K562 (cell line): ENCODE measurements at regions not wholly inside any gene's neighbourhood (a gene's known extent, or its start where the extent isn't known, plus 50 kb on each side); places are given as distances from the start of the nearest gene placed in this dataset.

ENCODE experiments used
- ATAC-seq: fragments of 200-7000 bp; cut with Tn5 transposase; 3 replicates; pipeline ENCODE4 v1.9.1; 2020; ENCODE audit warnings: moderate library complexity
- BruUV-seq: library from RNA; stranded (reverse); fragments of 400-500 nt; replicated peaks from 2 replicates; lab custom pipeline; 2021; lab: Mats Ljungman, UMichigan
- CTCF ChIA-PET: fragments of 300-600 bp; formaldehyde crosslinking; extraction: SDS; loops from one replicate; lab custom pipeline; 2021; ENCODE audit warnings: low intra/inter-chr PET ratio; lab: Yijun Ruan, JAX
- POLR2A ChIA-PET: fragments of 300-600, 350-650 bp; sonication (Branson Sonifier 250); formaldehyde crosslinking; extraction: SDS; loops from one replicate; lab custom pipeline; 2021; ENCODE audit warnings: antibody characterized with exemption, inconsistent platforms; lab: Yijun Ruan, JAX
- DNase-seq, 4 experiments: peaks; one replicate each; pipeline versions ENCODE4 v3.0.0 to v3.0.0-alpha.2; 2011 to 2018; ENCODE audit warnings: low spot score in 3 of 4, mixed read lengths in 3 of 4; ENCODE audit errors: extremely low read depth in 1 of 4
- FAIRE-seq: peaks from 2 replicates; lab custom pipeline; 2011; peaks lifted over from hg19 to GRCh38; lab: Jason Lieb, UNC
- H2AFZ ChIP-seq: 2 replicates; pipeline ENCODE4 v1.6.0; 2011; ENCODE audit warnings: low read depth, low read length, control low read depth, inconsistent platforms
- H3K27ac ChIP-seq: fragments of 200-600 bp; 3 replicates; pipeline ENCODE4 v1.8.0; 2011; ENCODE audit warnings: low read depth, mild to moderate bottlenecking, control low read depth, inconsistent platforms, low read length, moderate library complexity, mixed read lengths; ENCODE audit errors: extremely low read depth
- H3K27me3 ChIP-seq, 2 experiments: fragments of 300-600 bp in 1 of 2; 2 replicates in 1 of 2; 3 replicates in 1 of 2; pipeline versions ENCODE4 v1.6.0 to v1.8.0; 2011; ENCODE audit warnings: inconsistent platforms in 2 of 2, low read length in 2 of 2, mild to moderate bottlenecking in 1 of 2, mixed read lengths in 1 of 2, moderate library complexity in 1 of 2; ENCODE audit not compliant: control insufficient read depth in 2 of 2, insufficient read depth in 2 of 2
- H3K36me3 ChIP-seq: fragments of 300-600 bp; 3 replicates; pipeline ENCODE4 v1.8.0; 2011; ENCODE audit warnings: mild to moderate bottlenecking, low read length, inconsistent platforms; ENCODE audit not compliant: control insufficient read depth, insufficient read depth
- H3K4me1 ChIP-seq, 2 experiments: fragments of 200-600 bp in 1 of 2; replicated peaks in 1 of 2; 2 replicates in 1 of 2; 3 replicates in 1 of 2; pipeline versions ENCODE4 v1.5.1 to v1.8.0; 2011; ENCODE audit warnings: inconsistent platforms in 2 of 2, low read length in 2 of 2, mild to moderate bottlenecking in 1 of 2, mixed read lengths in 1 of 2, moderate library complexity in 1 of 2; ENCODE audit not compliant: control insufficient read depth in 2 of 2, insufficient read depth in 2 of 2
- H3K4me2 ChIP-seq: 2 replicates; pipeline ENCODE4 v1.6.1; 2011; ENCODE audit warnings: low read length, control low read depth, inconsistent platforms, mixed read lengths; ENCODE audit not compliant: insufficient read depth
- H3K4me3 ChIP-seq: fragments of 200-600 bp; sonication (generic), shearing (Covaris generic); 2 replicates; pipeline ENCODE4 v1.5.1; 2016; ENCODE audit warnings: control low read depth, inconsistent platforms
- H3K79me2 ChIP-seq: fragments of 200-600 bp; 3 replicates; pipeline ENCODE4 v1.8.0; 2011; ENCODE audit warnings: low read length, inconsistent platforms; ENCODE audit not compliant: control insufficient read depth, insufficient read depth
- H3K9ac ChIP-seq, 2 experiments: 2 replicates each; pipeline versions ENCODE4 v1.6.0 to v1.6.1; 2011; ENCODE audit warnings: low read depth in 2 of 2, low read length in 2 of 2, control low read depth in 1 of 2, inconsistent platforms in 1 of 2, mild to moderate bottlenecking in 1 of 2, mixed read lengths in 1 of 2; ENCODE audit not compliant: insufficient read depth in 1 of 2
- H3K9me1 ChIP-seq: one replicate; pipeline ENCODE4 v1.6.0; 2011; ENCODE audit warnings: inconsistent platforms, mild to moderate bottlenecking, low read length, moderate library complexity; ENCODE audit not compliant: control insufficient read depth, insufficient read depth
- H3K9me3 ChIP-seq: replicated peaks from 2 replicates; pipeline ENCODE4 v1.5.1; 2011; ENCODE audit warnings: low read depth, low read length, inconsistent platforms; ENCODE audit not compliant: control insufficient read depth, insufficient read depth
- H4K20me1 ChIP-seq: replicated peaks from 2 replicates; pipeline ENCODE4 v1.6.1; 2011; ENCODE audit warnings: low read length, inconsistent platforms, mixed read lengths; ENCODE audit not compliant: control insufficient read depth, insufficient read depth
- ERF ChIP-seq: fragments of 450-650 bp; formaldehyde crosslinking; IDR thresholded peaks from 2 replicates; pipeline ENCODE4 v1.4.0; 2020; ENCODE audit warnings: mild to moderate bottlenecking, mixed read lengths
- SRF ChIP-seq, 2 experiments: fragments of 250-450, 450-650 bp in 1 of 2; sonication (Bioruptor Pico) in 1 of 2; sonication (generic) in 1 of 2; formaldehyde crosslinking; IDR thresholded peaks; 2 replicates each; pipeline versions ENCODE4 v1.5.0 to v1.5.1; 2020 to 2022; ENCODE audit warnings: mild to moderate bottlenecking in 1 of 2, missing genetic modification reagents in 1 of 2
- WGBS: fragments of 100-300 bp; shearing (Covaris generic); methylation state at CpG from one replicate; pipeline ENCODE4 v1.1.6; 2016; ENCODE audit warnings: low coverage, mixed read lengths; ENCODE audit not compliant: insufficient coverage; ENCODE audit errors: missing lambda C conversion rate; 5-methylcytosine and 5-hydroxymethylcytosine counted together
- in situ Hi-C: fragments of 300-500 bp; cut with MboI; formaldehyde crosslinking; loops from 4 replicates; pipeline ENCODE4 v1.15.0; 2018; ENCODE audit warnings: inconsistent platforms, mixed read lengths
- intact Hi-C: fragments of 100-400 bp; cut with micrococcal nuclease; formaldehyde crosslinking; loops from 2 replicates; pipeline ENCODE4 v1.14.2; 2022
- TF ChIP-seq, protein P1 (sequence below): fragments of 250-450 bp; sonication (Bioruptor Pico); IDR thresholded peaks from 2 replicates; pipeline ENCODE4 v1.8.0; 2022; ENCODE audit warnings: inconsistent platforms
- TF ChIP-seq, protein P2 (sequence below): fragments of 250-450 bp; sonication (Bioruptor Pico); IDR thresholded peaks from 2 replicates; pipeline ENCODE4 v1.9.0; 2021; ENCODE audit warnings: mild to moderate bottlenecking, inconsistent platforms
- TF ChIP-seq, protein P3 (sequence below): fragments of 450-650 bp; IDR thresholded peaks from 2 replicates; pipeline ENCODE4 v1.6.1; 2016; ENCODE audit warnings: low read depth, mild to moderate bottlenecking, moderate library complexity

GRCh38 chr11:100472727-100473389, 214.2 kb upstream of the ARHGAP42 start (continued):
- TF ChIP-seq, protein P1, sequence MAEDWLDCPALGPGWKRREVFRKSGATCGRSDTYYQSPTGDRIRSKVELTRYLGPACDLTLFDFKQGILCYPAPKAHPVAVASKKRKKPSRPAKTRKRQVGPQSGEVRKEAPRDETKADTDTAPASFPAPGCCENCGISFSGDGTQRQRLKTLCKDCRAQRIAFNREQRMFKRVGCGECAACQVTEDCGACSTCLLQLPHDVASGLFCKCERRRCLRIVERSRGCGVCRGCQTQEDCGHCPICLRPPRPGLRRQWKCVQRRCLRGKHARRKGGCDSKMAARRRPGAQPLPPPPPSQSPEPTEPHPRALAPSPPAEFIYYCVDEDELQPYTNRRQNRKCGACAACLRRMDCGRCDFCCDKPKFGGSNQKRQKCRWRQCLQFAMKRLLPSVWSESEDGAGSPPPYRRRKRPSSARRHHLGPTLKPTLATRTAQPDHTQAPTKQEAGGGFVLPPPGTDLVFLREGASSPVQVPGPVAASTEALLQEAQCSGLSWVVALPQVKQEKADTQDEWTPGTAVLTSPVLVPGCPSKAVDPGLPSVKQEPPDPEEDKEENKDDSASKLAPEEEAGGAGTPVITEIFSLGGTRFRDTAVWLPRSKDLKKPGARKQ (CRISPR knock-in tag) = no peak
- TF ChIP-seq SRF (CRISPR knock-in tag; IDR thresholded peaks at IDR 0.05) = no peak
- TF ChIP-seq, all 486 proteins: peak for 0

- ATAC-seq (no peak), FAIRE-seq (no peak), DNase-seq (no peak)
- BruUV-seq = no TSS peak
- Histone ChIP-seq H3K9ac (no peak overlapping the region), H3K27me3 (no peaks in the 10 kb centered on the region), H3K27ac (no peak overlapping the region), H3K4me2 (no peak overlapping the region), H3K36me3 (no peaks in the 10 kb centered on the region), H3K4me1 (no peaks in the 10 kb centered on the region), H3K9me1 (no peaks in the 10 kb centered on the region), H3K4me3 (no peak overlapping the region), H4K20me1 (no peaks in the 10 kb centered on the region), H2AFZ (no peak overlapping the region), H3K79me2 (no peaks in the 10 kb centered on the region), H3K9me3 (no peaks in the 10 kb centered on the region)
- ChIA-PET CTCF (no interaction called here), POLR2A (no interaction called here)
- intact Hi-C loops = no loop called here
- WGBS = 0% methylated on average over 1 of the region's 1 CpG
- in situ Hi-C loops = no loop called here
- no peak for TF ChIP-seq ERF (CRISPR knock-in tag)
- TF ChIP-seq, protein P2, sequence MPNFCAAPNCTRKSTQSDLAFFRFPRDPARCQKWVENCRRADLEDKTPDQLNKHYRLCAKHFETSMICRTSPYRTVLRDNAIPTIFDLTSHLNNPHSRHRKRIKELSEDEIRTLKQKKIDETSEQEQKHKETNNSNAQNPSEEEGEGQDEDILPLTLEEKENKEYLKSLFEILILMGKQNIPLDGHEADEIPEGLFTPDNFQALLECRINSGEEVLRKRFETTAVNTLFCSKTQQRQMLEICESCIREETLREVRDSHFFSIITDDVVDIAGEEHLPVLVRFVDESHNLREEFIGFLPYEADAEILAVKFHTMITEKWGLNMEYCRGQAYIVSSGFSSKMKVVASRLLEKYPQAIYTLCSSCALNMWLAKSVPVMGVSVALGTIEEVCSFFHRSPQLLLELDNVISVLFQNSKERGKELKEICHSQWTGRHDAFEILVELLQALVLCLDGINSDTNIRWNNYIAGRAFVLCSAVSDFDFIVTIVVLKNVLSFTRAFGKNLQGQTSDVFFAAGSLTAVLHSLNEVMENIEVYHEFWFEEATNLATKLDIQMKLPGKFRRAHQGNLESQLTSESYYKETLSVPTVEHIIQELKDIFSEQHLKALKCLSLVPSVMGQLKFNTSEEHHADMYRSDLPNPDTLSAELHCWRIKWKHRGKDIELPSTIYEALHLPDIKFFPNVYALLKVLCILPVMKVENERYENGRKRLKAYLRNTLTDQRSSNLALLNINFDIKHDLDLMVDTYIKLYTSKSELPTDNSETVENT (CRISPR knock-in tag) = no peak
- TF ChIP-seq, protein P3, sequence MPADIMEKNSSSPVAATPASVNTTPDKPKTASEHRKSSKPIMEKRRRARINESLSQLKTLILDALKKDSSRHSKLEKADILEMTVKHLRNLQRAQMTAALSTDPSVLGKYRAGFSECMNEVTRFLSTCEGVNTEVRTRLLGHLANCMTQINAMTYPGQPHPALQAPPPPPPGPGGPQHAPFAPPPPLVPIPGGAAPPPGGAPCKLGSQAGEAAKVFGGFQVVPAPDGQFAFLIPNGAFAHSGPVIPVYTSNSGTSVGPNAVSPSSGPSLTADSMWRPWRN = no peak
Measured at GRCh38 chr11:100473390-100473740, 213.7 kb upstream of the ARHGAP42 start.
